SK-N-SH (cell line): ENCODE measurements at regions not wholly inside any gene's neighbourhood (a gene's known extent, or its start where the extent isn't known, plus 50 kb on each side); places are given as distances from the start of the nearest gene placed in this dataset.

Experiments
- CTCF ChIA-PET: fragments of 300-600, 350-600 bp; formaldehyde crosslinking; extraction: SDS; loops from one replicate; lab custom pipeline; 2021; lab: Yijun Ruan, JAX
- POLR2A ChIA-PET: fragments of 350-600 bp; sonication (Branson Sonifier 250); formaldehyde crosslinking; extraction: SDS; loops from one replicate; lab custom pipeline; 2020; ENCODE audit warnings: antibody characterized with exemption, inconsistent platforms; lab: Yijun Ruan, JAX
- DNase-seq: peaks from one replicate; pipeline ENCODE4 v3.0.0; 2012
- H2AFZ ChIP-seq: fragments of 200-600 bp; sonication (generic); 2 replicates; pipeline ENCODE4 v1.8.1; 2016; ENCODE audit warnings: antibody characterized with exemption, mild to moderate bottlenecking, low read depth
- H3F3A ChIP-seq: fragments of 200-600 bp; sonication (generic); replicated peaks from 2 replicates; pipeline ENCODE3; 2016; ENCODE audit warnings: antibody characterized with exemption, mild to moderate bottlenecking; ENCODE audit not compliant: insufficient read depth
- H3K27ac ChIP-seq, 2 experiments: fragments of 200-500 bp in 1 of 2; fragments of 200-600 bp in 1 of 2; sonication (Bioruptor generic) in 1 of 2; sonication (generic), shearing (Covaris generic) in 1 of 2; 2 replicates each; pipeline versions ENCODE4 v1.5.1 to v1.6.1; 2014 to 2016; ENCODE audit warnings: low read depth in 2 of 2, inconsistent platforms in 1 of 2, low read length in 1 of 2, mild to moderate bottlenecking in 1 of 2, mixed read lengths in 1 of 2
- H3K27me3 ChIP-seq: fragments of 200-600 bp; sonication (generic), shearing (Covaris generic); 2 replicates; pipeline ENCODE4 v1.6.1; 2016; ENCODE audit warnings: mixed run types; ENCODE audit not compliant: insufficient read depth
- H3K36me3 ChIP-seq, 2 experiments: fragments of 200-500 bp in 1 of 2; fragments of 200-600 bp in 1 of 2; sonication (Bioruptor generic) in 1 of 2; sonication (generic) in 1 of 2; replicated peaks in 1 of 2; 2 replicates each; pipeline versions ENCODE3 to v1.5.1; 2014 to 2016; ENCODE audit warnings: low read length in 1 of 2, mild to moderate bottlenecking in 1 of 2; ENCODE audit not compliant: insufficient read depth in 2 of 2, control insufficient read depth in 1 of 2
- H3K4me1 ChIP-seq, 2 experiments: fragments of 200-500 bp in 1 of 2; fragments of 200-600 bp in 1 of 2; sonication (Bioruptor generic) in 1 of 2; sonication (generic), shearing (Covaris generic) in 1 of 2; 2 replicates each; pipeline versions ENCODE4 v1.5.1 to v1.6.1; 2014 to 2016; ENCODE audit warnings: low read depth in 1 of 2, low read length in 1 of 2, mixed run types in 1 of 2; ENCODE audit not compliant: insufficient read depth in 2 of 2, control insufficient read depth in 1 of 2
- H3K4me2 ChIP-seq: fragments of 200-600 bp; sonication (generic), shearing (Covaris generic); 2 replicates; pipeline ENCODE4 v1.6.1; 2017; ENCODE audit warnings: mixed run types
- H3K4me3 ChIP-seq, 2 experiments: fragments of 200-500 bp in 1 of 2; fragments of 200-600 bp in 1 of 2; sonication (Bioruptor generic) in 1 of 2; sonication (generic), shearing (Covaris generic) in 1 of 2; 2 replicates each; pipeline versions ENCODE4 v1.5.1 to v1.8.1; 2014 to 2016; ENCODE audit warnings: low read depth in 2 of 2, inconsistent platforms in 1 of 2, low read length in 1 of 2, mild to moderate bottlenecking in 1 of 2, mixed read lengths in 1 of 2, moderate library complexity in 1 of 2
- H3K79me2 ChIP-seq: fragments of 200-600 bp; sonication (generic); 2 replicates; pipeline ENCODE4 v1.8.1; 2017; ENCODE audit warnings: mild to moderate bottlenecking; ENCODE audit not compliant: insufficient read depth
- H3K9ac ChIP-seq: fragments of 200-600 bp; sonication (generic); 2 replicates; pipeline ENCODE4 v1.6.1; 2017; ENCODE audit warnings: mixed run types
- H3K9me2 ChIP-seq: fragments of 200-600 bp; sonication (generic); 2 replicates; pipeline ENCODE4 v1.6.1; 2017; ENCODE audit warnings: mixed run types
- H3K9me3 ChIP-seq: fragments of 200-600 bp; sonication (generic); 2 replicates; pipeline ENCODE4 v1.6.1; 2017; ENCODE audit warnings: mixed run types, mild to moderate bottlenecking, moderate library complexity
- H4K20me1 ChIP-seq: fragments of 200-600 bp; sonication (generic); 2 replicates; pipeline ENCODE4 v1.6.1; 2017; ENCODE audit warnings: mild to moderate bottlenecking, mixed run types; ENCODE audit not compliant: insufficient read depth
- CTCF ChIP-seq: fragments of 200-600 bp; sonication (generic); IDR thresholded peaks from 2 replicates; pipeline ENCODE4 v1.6.1; 2017; ENCODE audit warnings: antibody characterized with exemption, mild to moderate bottlenecking, moderate library complexity
- EZH2phosphoT487 ChIP-seq: fragments of 200-600 bp; sonication (generic); IDR thresholded peaks from 2 replicates; pipeline ENCODE4 v1.6.1; 2017; ENCODE audit warnings: low read depth, mixed run types, mild to moderate bottlenecking, antibody characterized with exemption, moderate library complexity, borderline replicate concordance
- GABPA ChIP-seq: IDR thresholded peaks from 2 replicates; pipeline ENCODE4 v1.4.0; 2012; ENCODE audit warnings: low read depth, mild to moderate bottlenecking
- GATA2 ChIP-seq: sonication (generic); formaldehyde crosslinking; IDR thresholded peaks from 2 replicates; pipeline ENCODE4 v1.5.0; 2020; ENCODE audit warnings: mild to moderate bottlenecking, missing genetic modification reagents
- MEF2A ChIP-seq: IDR thresholded peaks from 2 replicates; pipeline ENCODE4 v1.4.0; 2012; ENCODE audit warnings: low read depth, borderline replicate concordance
- NFIC ChIP-seq: IDR thresholded peaks from 2 replicates; pipeline ENCODE4 v1.4.0; 2012; ENCODE audit warnings: borderline replicate concordance
- POLR2AphosphoS5 ChIP-seq: IDR thresholded peaks from 2 replicates; pipeline ENCODE4 v1.6.1; 2012; ENCODE audit warnings: low read depth, low read length
- RAD21 ChIP-seq: IDR thresholded peaks from 2 replicates; pipeline ENCODE4 v1.6.1; 2012; ENCODE audit warnings: mild to moderate bottlenecking, low read length
- RFX5 ChIP-seq: IDR thresholded peaks from 2 replicates; pipeline ENCODE4 v1.6.1; 2012; ENCODE audit warnings: mild to moderate bottlenecking, improper control_type of control experiment, low read length
- SIN3A ChIP-seq: IDR thresholded peaks from 2 replicates; pipeline ENCODE4 v1.6.1; 2012; ENCODE audit warnings: low read depth, mild to moderate bottlenecking, low read length, moderate library complexity, borderline replicate concordance
- TEAD4 ChIP-seq: IDR thresholded peaks from 2 replicates; pipeline ENCODE4 v1.4.0; 2012; ENCODE audit warnings: mild to moderate bottlenecking, borderline replicate concordance; ENCODE audit not compliant: insufficient read depth
- YY1 ChIP-seq: IDR thresholded peaks from 2 replicates; pipeline ENCODE4 v1.4.0; 2012; ENCODE audit warnings: low read depth, mild to moderate bottlenecking
- WGBS: methylation state at CpG from one replicate; pipeline ENCODE4 v1.1.6; 2017; ENCODE audit warnings: low lambda C conversion rate; 5-methylcytosine and 5-hydroxymethylcytosine counted together
- TF ChIP-seq, protein P1 (sequence below): IDR thresholded peaks from 2 replicates; pipeline ENCODE4 v1.4.0; 2012; ENCODE audit warnings: low read depth
- TF ChIP-seq, protein P2 (sequence below): IDR thresholded peaks from 2 replicates; pipeline ENCODE4 v1.4.0; 2012; ENCODE audit warnings: low read depth, borderline replicate concordance
- TF ChIP-seq, protein P3 (sequence below): IDR thresholded peaks from 2 replicates; pipeline ENCODE4; 2012

- POLR2A ChIA-PET: no interaction called here
- TF ChIP-seq GABPA (no peak), RAD21 (no peak), RFX5 (no peak), TEAD4 (no peak), POLR2AphosphoS5 (no peak), GATA2 (no peak), CTCF (no peak), EZH2phosphoT487 (no peak)
- TF ChIP-seq, protein P1, sequence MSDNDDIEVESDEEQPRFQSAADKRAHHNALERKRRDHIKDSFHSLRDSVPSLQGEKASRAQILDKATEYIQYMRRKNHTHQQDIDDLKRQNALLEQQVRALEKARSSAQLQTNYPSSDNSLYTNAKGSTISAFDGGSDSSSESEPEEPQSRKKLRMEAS: no peak
These were observed 103.1 kb upstream of the CDH5 start for GRCh38 chr16:66263168-66263972.

DNA sequence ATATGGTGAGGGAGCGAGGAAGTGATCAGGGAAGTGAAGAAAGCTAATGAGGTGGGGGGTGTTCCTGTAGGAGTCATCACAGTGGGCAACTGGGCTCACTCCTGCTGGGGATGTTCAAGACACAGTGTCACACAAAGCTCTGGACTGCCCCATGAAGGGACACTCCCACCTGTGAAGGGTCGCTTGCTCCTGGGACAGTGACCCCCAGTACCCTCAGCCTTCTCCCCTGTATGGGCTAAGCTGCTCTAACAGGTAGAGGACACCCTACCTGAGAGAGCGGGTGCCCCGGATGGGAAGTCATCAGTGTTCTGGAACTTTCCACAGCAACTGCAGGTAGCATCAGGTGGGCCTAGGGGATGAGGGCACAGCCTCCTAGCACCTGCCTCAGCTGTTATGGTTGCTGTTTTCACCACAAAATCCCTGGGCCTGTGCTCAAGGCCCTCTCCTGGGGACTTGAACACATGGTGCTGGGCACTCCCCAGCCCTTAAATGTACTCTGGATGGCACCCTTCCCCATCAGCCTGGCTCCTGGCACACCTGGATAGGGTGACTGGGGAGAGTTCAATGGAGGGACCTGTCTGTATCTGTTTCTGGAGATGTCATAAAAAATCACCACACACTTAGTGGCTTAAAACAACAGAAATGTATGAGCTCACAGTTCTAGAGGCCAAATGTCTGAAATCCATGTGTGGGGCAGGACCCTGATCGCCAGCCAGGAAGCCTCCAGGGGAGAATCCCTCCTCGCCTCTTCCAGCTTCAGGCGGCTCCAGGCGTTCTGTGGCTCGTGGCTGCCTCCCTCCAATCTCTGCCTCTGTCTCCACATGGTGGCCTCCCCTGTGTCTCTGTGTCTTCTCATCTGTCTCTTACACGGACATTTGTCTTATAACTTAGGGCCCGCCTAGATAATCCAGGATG, 104.0 kb upstream of the CDH5 start:
- ChIA-PET CTCF (interaction anchor here (1.0 to 1.8 kb wide), 6 partner anchors 9 to 81 kb away, joined by 3 to 9 read pairs (median 4); no protein-coding TSS in a partner anchor), POLR2A (interaction anchor here (0.6 kb wide), 1 partner anchor 100 kb away, joined by 3 read pairs; no protein-coding TSS in a partner anchor)
- Histone ChIP-seq H3K27me3 (no peaks in the 10 kb centered on the region), H4K20me1 (no peaks in the 10 kb centered on the region), H3K9me3 (no peaks in the 10 kb centered on the region), H3K4me3 (no peak overlapping the region), H2AFZ (no peak overlapping the region), H3K36me3 (no peaks in the 10 kb centered on the region), H3F3A (no peaks in the 10 kb centered on the region), H3K4me1 (peaks cover 6 to 35% of the 10 kb centered on the region in 2 experiments; a peak in 3 of 4 replicates), H3K79me2 (no peaks in the 10 kb centered on the region), H3K4me2 (no peak overlapping the region), H3K9me2 (no peaks in the 10 kb centered on the region), H3K9ac (no peak overlapping the region), H3K27ac (no peak overlapping the region)
- DNase-seq: no peak
- WGBS: 66% methylated on average over 9 of the region's 11 CpGs
- no peak for TF ChIP-seq MEF2A
- TF ChIP-seq, protein P2, sequence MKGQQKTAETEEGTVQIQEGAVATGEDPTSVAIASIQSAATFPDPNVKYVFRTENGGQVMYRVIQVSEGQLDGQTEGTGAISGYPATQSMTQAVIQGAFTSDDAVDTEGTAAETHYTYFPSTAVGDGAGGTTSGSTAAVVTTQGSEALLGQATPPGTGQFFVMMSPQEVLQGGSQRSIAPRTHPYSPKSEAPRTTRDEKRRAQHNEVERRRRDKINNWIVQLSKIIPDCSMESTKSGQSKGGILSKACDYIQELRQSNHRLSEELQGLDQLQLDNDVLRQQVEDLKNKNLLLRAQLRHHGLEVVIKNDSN: no peak
- TF ChIP-seq, protein P3, sequence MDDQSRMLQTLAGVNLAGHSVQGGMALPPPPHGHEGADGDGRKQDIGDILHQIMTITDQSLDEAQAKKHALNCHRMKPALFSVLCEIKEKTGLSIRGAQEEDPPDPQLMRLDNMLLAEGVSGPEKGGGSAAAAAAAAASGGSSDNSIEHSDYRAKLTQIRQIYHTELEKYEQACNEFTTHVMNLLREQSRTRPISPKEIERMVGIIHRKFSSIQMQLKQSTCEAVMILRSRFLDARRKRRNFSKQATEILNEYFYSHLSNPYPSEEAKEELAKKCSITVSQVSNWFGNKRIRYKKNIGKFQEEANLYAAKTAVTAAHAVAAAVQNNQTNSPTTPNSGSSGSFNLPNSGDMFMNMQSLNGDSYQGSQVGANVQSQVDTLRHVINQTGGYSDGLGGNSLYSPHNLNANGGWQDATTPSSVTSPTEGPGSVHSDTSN: no peak
- no peak for TF ChIP-seq NFIC
- no peak for TF ChIP-seq SIN3A
- TF ChIP-seq RAD21: no peak
- no peak for TF ChIP-seq YY1
- no peak for TF ChIP-seq TEAD4
- no peak for TF ChIP-seq CTCF

More at GRCh38 chr16:66263168-66263972, 103.1 kb upstream of the CDH5 start:
- DNase-seq: no peak
- no peaks in the 10 kb centered on the region for H3K27me3 ChIP-seq
- H3K36me3 ChIP-seq: no peaks in the 10 kb centered on the region
- peaks cover 6 to 35% of the 10 kb centered on the region in 2 experiments; a peak in 3 of 4 replicates for H3K4me1 ChIP-seq
- CTCF ChIA-PET: interaction anchor here (1.0 to 1.8 kb wide), 4 partner anchors 8 to 80 kb away, joined by 3 to 9 read pairs (median 4); no protein-coding TSS in a partner anchor
- H3K4me3 ChIP-seq: no peak overlapping the region
- WGBS: 85% methylated on average over 4 of the region's 6 CpGs
- H3K79me2 ChIP-seq: no peaks in the 10 kb centered on the region
- H3K27ac ChIP-seq: no peak overlapping the region
- no peak overlapping the region for H2AFZ ChIP-seq
- no peaks in the 10 kb centered on the region for H3F3A ChIP-seq
- H3K9ac ChIP-seq: no peak overlapping the region
- H4K20me1 ChIP-seq: no peaks in the 10 kb centered on the region
- H3K4me2 ChIP-seq: no peak overlapping the region
- no peaks in the 10 kb centered on the region for H3K9me2 ChIP-seq
- H3K9me3 ChIP-seq: no peaks in the 10 kb centered on the region
